SK-N-MC (cell line): ENCODE measurements at regions not wholly inside any gene's neighbourhood (a gene's known extent, or its start where the extent isn't known, plus 50 kb on each side); places are given as distances from the start of the nearest gene placed in this dataset.
"Not testable (repeated sequence)": the region's sequence is repeated elsewhere in the genome, so short reads cannot be mapped to it uniquely, and the experiment has no call there.

Experiments
- DNase-seq: peaks from one replicate; pipeline ENCODE4 v3.0.0-alpha.2; 2011; ENCODE audit warnings: low read depth, low spot score
- H3K27ac ChIP-seq: fragments of 200-600 bp; sonication (generic); 2 replicates; pipeline ENCODE4 v1.5.1; 2016; ENCODE audit warnings: mixed run types
- H3K36me3 ChIP-seq: fragments of 200-600 bp; sonication (generic); 2 replicates; pipeline ENCODE4 v1.6.1; 2017; ENCODE audit warnings: antibody characterized with exemption, low read length, mixed read lengths; ENCODE audit not compliant: insufficient read depth
- H3K4me3 ChIP-seq: fragments of 200-600 bp; sonication (generic); 2 replicates; pipeline ENCODE4 v1.5.1; 2016
- H3K9ac ChIP-seq: fragments of 200-600 bp; sonication (generic); 2 replicates; pipeline ENCODE4 v1.8.0; 2017; ENCODE audit warnings: mixed run types, mixed read lengths; ENCODE audit not compliant: insufficient read length
- H3K9me3 ChIP-seq: fragments of 200-600 bp; sonication (generic); 2 replicates; pipeline ENCODE4 v1.6.1; 2017; ENCODE audit warnings: low read depth, mild to moderate bottlenecking, antibody characterized with exemption, low read length, moderate library complexity, mixed read lengths
- EZH2 ChIP-seq: fragments of 200-600 bp; sonication (generic); IDR thresholded peaks from one replicate; pipeline ENCODE4 v1.6.1; 2017; ENCODE audit warnings: antibody characterized with exemption
- FOXP2 ChIP-seq: optimal IDR thresholded peaks from 2 replicates; pipeline ENCODE3; 2011; ENCODE audit warnings: mild to moderate bottlenecking, moderate library complexity; ENCODE audit not compliant: insufficient read depth; ENCODE audit errors: extremely low read length, control extremely low read depth
- POLR2AphosphoS5 ChIP-seq: IDR thresholded peaks from 2 replicates; pipeline ENCODE4 v1.6.1; 2012; ENCODE audit warnings: mild to moderate bottlenecking, low read depth, low read length, borderline replicate concordance

GRCh38 chr13:50476577-50477285 lies 366.8 kb downstream of the DLEU7 start:
- Histone ChIP-seq H3K4me3 (no peak overlapping the region), H3K27ac (no peak overlapping the region), H3K36me3 (no peaks in the 10 kb centered on the region), H3K9ac (no peak overlapping the region), H3K9me3 (no peaks in the 10 kb centered on the region)
- TF ChIP-seq EZH2: no peak
- TF ChIP-seq POLR2AphosphoS5: no peak
- TF ChIP-seq FOXP2: no peak
- no peak for DNase-seq

- no peaks in the 10 kb centered on the region for H3K9me3 ChIP-seq
- no peak overlapping the region for H3K4me3 ChIP-seq
- H3K27ac ChIP-seq: no peak overlapping the region
- DNase-seq: no peak
- no peaks in the 10 kb centered on the region for H3K36me3 ChIP-seq
- TF ChIP-seq FOXP2 (no peak), POLR2AphosphoS5 (no peak), EZH2 (no peak)
- no peak overlapping the region for H3K9ac ChIP-seq
Observed at GRCh38 chr13:50481936-50482335, 361.6 kb downstream of the DLEU7 start.

GRCh38 chr13:50483416-50483815 lies 360.1 kb downstream of the DLEU7 start:
- no peak overlapping the region for H3K27ac ChIP-seq
- H3K4me3 ChIP-seq: no peak overlapping the region
- TF ChIP-seq POLR2AphosphoS5 (no peak), FOXP2 (no peak), EZH2 (no peak)
- DNase-seq: no peak
- no peaks in the 10 kb centered on the region for H3K9me3 ChIP-seq
- no peak overlapping the region for H3K9ac ChIP-seq
- no peaks in the 10 kb centered on the region for H3K36me3 ChIP-seq

- Histone ChIP-seq H3K4me3 (no peak overlapping the region), H3K9me3 (no peaks in the 10 kb centered on the region), H3K27ac (no peak overlapping the region), H3K9ac (no peak overlapping the region), H3K36me3 (no peaks in the 10 kb centered on the region)
- TF ChIP-seq POLR2AphosphoS5: no peak
- no peak for TF ChIP-seq EZH2
- TF ChIP-seq FOXP2: no peak
- no peak for DNase-seq
Observed at GRCh38 chr13:50484472-50485113, 358.9 kb downstream of the DLEU7 start.

- TF ChIP-seq POLR2AphosphoS5: no peak
- TF ChIP-seq FOXP2: no peak
- no peak for TF ChIP-seq EZH2
- no peak overlapping the region for H3K9ac ChIP-seq
- no peaks in the 10 kb centered on the region for H3K9me3 ChIP-seq
- no peak overlapping the region for H3K4me3 ChIP-seq
- no peak overlapping the region for H3K27ac ChIP-seq
- H3K36me3 ChIP-seq: no peaks in the 10 kb centered on the region
- DNase-seq: no peak
Observed at GRCh38 chr13:50485979-50486935, 357.2 kb downstream of the DLEU7 start.

GRCh38 chr13:50493683-50494082 lies 349.8 kb downstream of the DLEU7 start:
- no peak overlapping the region for H3K9ac ChIP-seq
- H3K27ac ChIP-seq: no peak overlapping the region
- H3K36me3 ChIP-seq: no peaks in the 10 kb centered on the region
- H3K4me3 ChIP-seq: no peak overlapping the region
- H3K9me3 ChIP-seq: no peaks in the 10 kb centered on the region
- DNase-seq: no peak
- no peak for TF ChIP-seq POLR2AphosphoS5
- TF ChIP-seq FOXP2: no peak
- no peak for TF ChIP-seq EZH2

GRCh38 chr13:50494138-50494537 lies 349.4 kb downstream of the DLEU7 start:
- no peak for DNase-seq
- no peak for TF ChIP-seq FOXP2
- no peak for TF ChIP-seq POLR2AphosphoS5
- no peak for TF ChIP-seq EZH2
- H3K27ac ChIP-seq: no peak overlapping the region
- H3K4me3 ChIP-seq: no peak overlapping the region
- no peak overlapping the region for H3K9ac ChIP-seq
- H3K36me3 ChIP-seq: no peaks in the 10 kb centered on the region
- no peaks in the 10 kb centered on the region for H3K9me3 ChIP-seq

- not testable (repeated sequence) for H3K4me3 ChIP-seq, H3K27ac ChIP-seq, DNase-seq, H3K9me3 ChIP-seq, H3K36me3 ChIP-seq, H3K9ac ChIP-seq
Observed at GRCh38 chr13:50503212-50503611, 340.3 kb downstream of the DLEU7 start.
